GM12892 (cell line): ENCODE measurements at regions not wholly inside any gene's neighbourhood (a gene's known extent, or its start where the extent isn't known, plus 50 kb on each side); places are given as distances from the start of the nearest gene placed in this dataset.

Experiments used
- POLR2A ChIP-seq: IDR thresholded peaks from 2 replicates; pipeline ENCODE4 v1.6.1; 2011; ENCODE audit warnings: low read depth, low read length, control low read depth
- POLR2AphosphoS5 ChIP-seq: IDR thresholded peaks from 2 replicates; pipeline ENCODE4 v1.6.1; 2011; ENCODE audit warnings: low read depth, low read length, control low read depth

GRCh38 chr9:116027951-116028350, 125.6 kb upstream of the PAPPA start:
- TF ChIP-seq POLR2AphosphoS5 (no peak), POLR2A (no peak)
